ENCODE measurements at regions not wholly inside any gene's neighbourhood (a gene's known extent, or its start where the extent isn't known, plus 50 kb on each side); places are given as distances from the start of the nearest gene placed in this dataset.

- no peaks in the 10 kb centered on the region for H3K27me3 ChIP-seq
- WGBS: 90% methylated on average over 4 of the region's 4 CpGs
- intact Hi-C loops (cut with DNase I): no loop called here
- no peak overlapping the region for H3K27ac ChIP-seq (replicated peaks in 1 of 4)
- DNase-seq (ENCODE audit: extremely low spot score): no peak
- no peaks in the 10 kb centered on the region for H3K36me3 ChIP-seq
- H3K9me3 ChIP-seq: peaks cover 0 to 4% (median 0%) of the 10 kb centered on the region in 4 donors
- no peaks in the 10 kb centered on the region for H3K4me1 ChIP-seq
- no peak for TF ChIP-seq POLR2AphosphoS5 (IDR thresholded peaks at IDR 0.05)
- H3K4me3 ChIP-seq: no peak overlapping the region
Observed at GRCh38 chr1:213884942-213885341, 102.8 kb upstream of the PROX1 start.

- no peak for DNase-seq (ENCODE audit: extremely low spot score)
- Histone ChIP-seq H3K27ac (replicated peaks in 1 of 4) (no peak overlapping the region), H3K4me3 (no peak overlapping the region), H3K36me3 (no peaks in the 10 kb centered on the region), H3K27me3 (no peaks in the 10 kb centered on the region), H3K4me1 (no peaks in the 10 kb centered on the region), H3K9me3 (no peaks in the 10 kb centered on the region)
- intact Hi-C loops (cut with DNase I): no loop called here
- no peak for TF ChIP-seq CTCF (IDR thresholded peaks at IDR 0.05)
- no peak for TF ChIP-seq POLR2A (IDR thresholded peaks at IDR 0.05; ENCODE audit: low read depth)
- no peak for TF ChIP-seq POLR2AphosphoS5 (IDR thresholded peaks at IDR 0.05)
- no peak for TF ChIP-seq EP300 (IDR thresholded peaks at IDR 0.05)
- 92% methylated on average over 1 of the region's 1 CpG for WGBS
Observed at GRCh38 chr1:213887842-213888241, 99.9 kb upstream of the PROX1 start.

- WGBS: 62% methylated on average over 6 of the region's 6 CpGs
- TF ChIP-seq POLR2AphosphoS5 (IDR thresholded peaks at IDR 0.05) (no peak), CTCF (IDR thresholded peaks at IDR 0.05) (no peak), POLR2A (IDR thresholded peaks at IDR 0.05; ENCODE audit: low read depth) (no peak), EP300 (IDR thresholded peaks at IDR 0.05) (no peak)
- no peak overlapping the region for H3K4me3 ChIP-seq
- no peak for DNase-seq (ENCODE audit: extremely low spot score)
- no peaks in the 10 kb centered on the region for H3K4me1 ChIP-seq
- no peaks in the 10 kb centered on the region for H3K27me3 ChIP-seq
- no peaks in the 10 kb centered on the region for H3K36me3 ChIP-seq
- intact Hi-C loops (cut with DNase I): no loop called here
- H3K27ac ChIP-seq (replicated peaks in 1 of 4): no peak overlapping the region
- no peaks in the 10 kb centered on the region for H3K9me3 ChIP-seq
Observed at GRCh38 chr1:213891989-213892902, 95.5 kb upstream of the PROX1 start.

- no peaks in the 10 kb centered on the region for H3K36me3 ChIP-seq
- 80% methylated on average over 4 of the region's 4 CpGs for WGBS
- DNase-seq (ENCODE audit: extremely low spot score): no peak
- no peak overlapping the region for H3K4me3 ChIP-seq
- intact Hi-C loops (cut with DNase I): no loop called here
- no peaks in the 10 kb centered on the region for H3K4me1 ChIP-seq
- H3K27ac ChIP-seq (replicated peaks in 1 of 4): no peak overlapping the region
- H3K27me3 ChIP-seq: no peaks in the 10 kb centered on the region
- no peaks in the 10 kb centered on the region for H3K9me3 ChIP-seq
- TF ChIP-seq CTCF (IDR thresholded peaks at IDR 0.05) (no peak), EP300 (IDR thresholded peaks at IDR 0.05) (no peak), POLR2A (IDR thresholded peaks at IDR 0.05; ENCODE audit: low read depth) (no peak), POLR2AphosphoS5 (IDR thresholded peaks at IDR 0.05) (no peak)
Observed at GRCh38 chr1:213898684-213899083, 89.1 kb upstream of the PROX1 start.

GRCh38 chr1:213899413-213899812, 88.4 kb upstream of the PROX1 start:
- H3K9me3 ChIP-seq: no peaks in the 10 kb centered on the region
- H3K27ac ChIP-seq (replicated peaks in 1 of 4): no peak overlapping the region
- DNase-seq (ENCODE audit: extremely low spot score): no peak
- H3K36me3 ChIP-seq: no peaks in the 10 kb centered on the region
- no peaks in the 10 kb centered on the region for H3K27me3 ChIP-seq
- intact Hi-C loops (cut with DNase I): no loop called here
- 58% methylated on average over 4 of the region's 4 CpGs for WGBS
- H3K4me1 ChIP-seq: no peaks in the 10 kb centered on the region
- H3K4me3 ChIP-seq: no peak overlapping the region
- TF ChIP-seq EP300 (IDR thresholded peaks at IDR 0.05) (no peak), CTCF (IDR thresholded peaks at IDR 0.05) (no peak), POLR2A (IDR thresholded peaks at IDR 0.05; ENCODE audit: low read depth) (no peak), POLR2AphosphoS5 (IDR thresholded peaks at IDR 0.05) (no peak)
